GM12874 (cell line): ENCODE measurements at regions not wholly inside any gene's neighbourhood (a gene's known extent, or its start where the extent isn't known, plus 50 kb on each side); places are given as distances from the start of the nearest gene placed in this dataset.

Source experiments
- CTCF ChIP-seq: IDR thresholded peaks from 2 replicates; pipeline ENCODE4 v1.5.1; 2011; ENCODE audit warnings: low read depth, mild to moderate bottlenecking, control low read depth, low read length, moderate library complexity; ENCODE audit not compliant: insufficient read depth

GRCh38 chr10:43890124-43890523, 241.4 kb upstream of the ZNF32 start:
- TF ChIP-seq CTCF: no peak

GRCh38 chr10:43888586-43888985, 239.9 kb upstream of the ZNF32 start:
- TF ChIP-seq CTCF: no peak

- TF ChIP-seq CTCF: no peak
These were observed 237.2 kb upstream of the ZNF32 start for GRCh38 chr10:43885842-43886241.

- TF ChIP-seq CTCF: no peak
These were observed 236.6 kb upstream of the ZNF32 start for GRCh38 chr10:43885252-43885651.

- no peak for TF ChIP-seq CTCF
These were observed 235.9 kb upstream of the ZNF32 start for GRCh38 chr10:43884501-43885105.

GRCh38 chr10:43882711-43883110, 234.0 kb upstream of the ZNF32 start:
- no peak for TF ChIP-seq CTCF

- TF ChIP-seq CTCF: no peak
These were observed 233.0 kb upstream of the ZNF32 start for GRCh38 chr10:43881657-43882056.
